GM18907 (cell line): ENCODE measurements at regions not wholly inside any gene's neighbourhood (a gene's known extent, or its start where the extent isn't known, plus 50 kb on each side); places are given as distances from the start of the nearest gene placed in this dataset.
"Not testable (repeated sequence)": the region's sequence is repeated elsewhere in the genome, so short reads cannot be mapped to it uniquely, and the experiment has no call there.

Source experiments
- ATAC-seq: cut with Tn5 transposase; IDR thresholded peaks from one replicate; pipeline ENCODE4 v1.9.1; 2021; ENCODE audit warnings: mild to moderate bottlenecking, moderate library complexity; ENCODE audit not compliant: unreplicated experiment

- no peak for ATAC-seq
Observed at GRCh38 chr16:22624800-22625533, 114.3 kb downstream of the NPIPB5 start.

GRCh38 chr16:22625967-22626366 lies 115.3 kb downstream of the NPIPB5 start:
- ATAC-seq = no peak

- no peak for ATAC-seq
Observed at GRCh38 chr16:22627043-22627442, 116.4 kb downstream of the NPIPB5 start.

DNA sequence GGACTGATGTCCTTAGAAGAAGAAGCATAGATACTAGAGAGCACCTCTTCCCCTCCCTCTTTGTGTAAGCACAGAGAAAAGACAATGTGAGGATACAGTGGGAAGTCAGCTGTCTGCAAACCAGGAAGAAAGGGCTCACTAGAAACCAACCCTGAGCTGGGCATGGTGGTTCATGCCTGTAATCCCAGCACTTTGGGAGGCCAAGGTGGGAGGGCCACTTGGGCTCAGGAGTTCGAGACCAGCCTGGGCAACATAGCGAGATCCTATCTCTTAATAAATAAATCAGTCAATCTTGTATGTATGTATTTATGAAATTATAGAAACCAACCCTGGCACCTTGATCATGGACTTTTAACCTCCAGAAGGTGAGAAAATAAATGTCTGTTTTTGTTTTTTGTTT lies 118.3 kb downstream of the NPIPB5 start:
- no peak for ATAC-seq

DNA sequence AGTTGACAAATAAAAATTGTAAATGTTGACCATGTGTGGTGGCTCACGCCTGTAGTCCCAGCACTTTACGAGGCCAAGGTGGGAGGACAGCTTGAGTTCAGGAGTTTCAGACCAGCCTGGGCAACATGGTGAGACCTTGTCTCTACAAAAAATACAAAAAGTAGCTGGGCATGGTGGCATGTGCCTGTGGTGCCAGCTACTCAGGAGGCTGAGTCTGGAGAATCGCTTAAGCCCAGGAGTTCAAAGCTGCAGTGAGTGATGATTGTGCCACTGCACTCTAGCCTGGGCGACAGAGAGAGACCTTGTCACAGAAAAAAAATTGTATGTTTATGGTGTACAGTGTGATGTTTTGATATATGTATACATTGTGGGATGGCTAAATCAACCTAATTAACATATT lies 119.6 kb downstream of the NPIPB5 start:
- no peak for ATAC-seq

GRCh38 chr16:22631264-22631663 lies 120.6 kb downstream of the NPIPB5 start:
- no peak for ATAC-seq

DNA sequence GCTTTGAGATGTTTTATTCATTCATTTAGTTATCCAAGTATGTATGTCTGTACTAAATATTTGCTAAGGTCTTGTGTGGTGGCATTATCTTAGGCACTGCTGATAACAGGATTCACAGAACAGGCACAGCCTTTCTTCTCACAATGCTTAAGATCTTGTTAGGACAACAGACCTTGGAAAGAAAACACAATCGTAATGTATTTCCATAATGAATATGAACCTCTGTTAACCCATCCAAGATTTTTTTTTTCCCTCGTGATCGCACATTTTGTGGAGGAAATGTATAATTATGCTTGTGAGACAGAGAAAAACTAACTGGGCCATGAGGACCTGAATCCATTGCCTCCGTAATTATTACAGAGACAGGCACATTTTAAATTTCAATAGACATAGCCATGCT lies 121.9 kb downstream of the NPIPB5 start:
- ATAC-seq = no peak

DNA sequence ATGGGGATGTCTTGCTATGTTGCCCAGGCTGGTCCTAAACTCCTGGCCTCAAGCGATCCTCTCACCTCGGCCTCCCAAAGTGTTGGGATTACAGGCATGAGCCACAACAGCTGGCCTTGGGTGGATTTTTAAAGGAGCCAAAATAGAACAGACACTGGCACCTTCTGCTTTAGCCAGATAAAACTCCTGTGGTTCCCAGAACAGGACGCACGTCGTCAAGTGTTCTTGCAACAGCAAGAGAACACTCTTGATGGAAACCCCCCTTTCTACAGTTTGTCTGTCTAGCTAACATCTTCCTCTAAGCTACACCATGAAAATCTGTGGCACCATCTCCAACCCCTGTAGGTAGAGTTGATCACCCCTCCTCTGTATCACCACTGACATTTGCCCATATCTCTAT lies 122.6 kb downstream of the NPIPB5 start:
- ATAC-seq = no peak

GRCh38 chr16:22633799-22634198 lies 123.1 kb downstream of the NPIPB5 start:
- ATAC-seq = no peak

GRCh38 chr16:22634954-22635353 lies 124.3 kb downstream of the NPIPB5 start:
- ATAC-seq = no peak

DNA sequence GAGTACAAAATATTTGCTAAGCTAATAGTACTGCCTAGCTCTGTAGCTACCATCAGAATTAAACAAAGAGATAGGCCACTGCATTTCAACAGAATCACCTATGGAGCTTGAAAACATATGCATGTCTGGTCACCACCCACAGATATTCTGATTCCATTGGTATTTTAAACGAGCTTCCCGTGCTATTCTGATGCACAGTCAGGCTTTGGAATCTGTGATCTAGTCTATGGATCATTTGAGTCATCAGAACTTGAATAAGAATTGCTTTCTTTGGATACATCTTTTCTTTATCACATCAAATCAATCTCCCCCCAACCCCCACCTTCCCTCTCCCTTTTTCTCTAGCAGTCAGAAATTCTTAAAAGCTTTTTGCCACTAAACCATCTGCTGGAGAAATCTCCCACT lies 124.7 kb downstream of the NPIPB5 start:
- ATAC-seq = no peak

DNA sequence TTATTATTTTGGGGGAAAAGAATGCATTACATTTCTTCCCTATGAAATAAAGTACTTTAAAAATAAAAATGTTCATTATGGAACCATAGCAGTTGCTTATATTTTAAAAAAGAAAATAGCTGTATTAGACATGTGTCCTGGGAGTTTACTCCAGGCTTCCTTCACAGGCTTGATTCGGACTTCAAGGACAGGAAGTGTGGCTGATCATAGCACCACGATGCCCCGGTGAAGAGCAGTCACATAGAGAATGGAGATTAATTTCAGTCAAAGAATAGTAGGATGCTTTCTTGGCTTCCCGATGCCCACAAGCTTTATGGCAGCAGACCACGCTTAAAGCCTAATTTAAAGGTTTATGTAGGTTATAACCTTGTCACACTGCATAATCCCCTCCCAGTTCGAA lies 125.1 kb downstream of the NPIPB5 start:
- no peak for ATAC-seq

GRCh38 chr16:22638393-22639206 lies 127.9 kb downstream of the NPIPB5 start:
- ATAC-seq = no peak

- ATAC-seq = no peak
Observed at GRCh38 chr16:22641131-22641628, 130.5 kb downstream of the NPIPB5 start.

DNA sequence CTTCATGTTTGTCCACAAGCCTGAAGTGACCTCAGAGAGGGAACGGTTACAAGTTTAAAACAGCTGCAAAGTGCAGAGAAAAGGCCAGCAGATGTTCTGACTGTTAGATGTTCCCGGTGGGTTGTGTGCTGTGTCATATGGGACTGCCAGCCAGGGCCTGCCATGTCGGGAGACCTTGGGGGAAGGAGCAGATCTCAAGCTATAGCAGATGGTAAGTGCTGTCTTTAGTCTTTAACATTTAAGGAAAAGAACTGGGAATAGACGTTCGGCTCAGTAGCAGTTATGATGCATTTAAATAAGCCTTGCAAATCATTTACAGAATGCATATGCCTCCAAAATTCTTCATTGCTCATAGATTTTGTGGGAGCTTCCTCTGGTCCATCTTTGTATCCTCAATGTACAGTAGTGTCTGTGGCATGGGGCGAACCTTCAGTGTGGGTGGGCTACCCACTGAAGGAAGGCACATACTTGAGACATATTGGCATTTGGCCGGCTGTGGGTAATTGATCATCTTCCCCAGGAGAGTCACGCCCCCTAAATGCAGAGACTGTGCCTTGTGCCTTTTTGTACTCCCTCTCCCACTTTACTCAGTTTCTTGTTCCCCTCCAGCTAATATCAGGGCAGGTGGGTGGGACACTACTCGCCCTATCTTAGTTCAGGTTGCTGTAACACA lies 131.9 kb downstream of the NPIPB5 start:
- ATAC-seq = no peak

DNA sequence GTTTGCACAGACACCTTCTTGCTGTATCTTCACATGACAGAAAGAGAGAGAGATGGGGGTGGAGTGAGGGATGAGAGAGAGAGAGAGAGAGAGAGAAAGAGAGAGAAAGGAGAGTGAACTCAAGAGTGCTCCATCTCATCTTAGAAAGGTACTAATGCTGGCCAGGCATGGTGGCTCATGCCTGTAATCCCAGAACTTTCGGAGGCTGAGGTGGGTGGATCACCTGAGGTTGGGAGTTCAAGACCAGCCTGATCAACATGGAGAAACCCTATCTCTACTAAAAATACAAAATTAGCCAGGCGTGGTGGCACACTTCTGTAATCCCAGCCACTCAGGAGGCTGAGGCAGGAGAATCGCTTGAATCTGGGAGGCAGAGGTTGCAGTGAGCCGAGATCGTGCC lies 132.5 kb downstream of the NPIPB5 start:
- ATAC-seq = not testable (repeated sequence)

DNA sequence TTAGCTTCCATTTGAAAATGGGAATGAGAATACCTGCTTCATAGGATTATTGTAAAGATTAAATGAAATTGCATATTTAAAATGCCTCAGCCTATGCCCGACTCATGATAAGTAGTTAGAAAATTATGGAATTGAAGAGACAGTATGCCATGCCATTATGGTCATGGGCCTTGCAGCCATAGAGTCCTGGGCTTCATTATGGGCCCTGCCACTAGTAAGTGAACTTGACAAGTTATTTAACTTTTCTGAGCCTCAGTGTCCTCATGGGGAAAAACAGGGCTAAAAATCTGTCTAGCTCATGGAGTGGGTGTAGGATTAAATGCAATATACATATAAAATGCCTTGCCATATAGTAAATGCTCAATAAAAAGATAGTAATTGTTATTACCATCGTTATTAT lies 133.2 kb downstream of the NPIPB5 start:
- ATAC-seq = no peak

GRCh38 chr16:22645868-22646267 lies 135.2 kb downstream of the NPIPB5 start:
- ATAC-seq = no peak

- no peak for ATAC-seq
Observed at GRCh38 chr16:22646948-22647556, 136.4 kb downstream of the NPIPB5 start.

DNA sequence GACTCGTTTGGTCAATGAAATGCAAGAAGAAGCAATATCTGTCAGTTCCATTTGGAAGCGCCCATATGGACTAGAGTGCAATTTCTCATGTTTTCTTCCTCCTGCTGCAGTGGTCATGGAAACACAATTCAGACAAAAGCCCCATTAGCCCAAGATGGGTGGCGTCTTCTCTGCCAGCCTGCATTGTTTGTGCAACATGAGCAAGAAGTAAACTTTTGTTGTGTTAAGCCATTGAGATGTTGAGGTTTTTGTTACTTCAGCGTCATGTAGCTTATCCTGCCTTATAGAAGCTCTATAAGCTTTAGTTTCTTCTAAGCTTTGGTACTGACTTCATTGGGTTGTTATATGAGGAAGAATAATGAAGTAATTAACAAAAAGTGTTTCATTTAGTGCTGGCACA lies 137.4 kb downstream of the NPIPB5 start:
- ATAC-seq = no peak

GRCh38 chr16:22648941-22649340 lies 138.2 kb downstream of the NPIPB5 start:
- no peak for ATAC-seq
